ENCODE measurements at regions not wholly inside any gene's neighbourhood (a gene's known extent, or its start where the extent isn't known, plus 50 kb on each side); places are given as distances from the start of the nearest gene placed in this dataset.

DNA sequence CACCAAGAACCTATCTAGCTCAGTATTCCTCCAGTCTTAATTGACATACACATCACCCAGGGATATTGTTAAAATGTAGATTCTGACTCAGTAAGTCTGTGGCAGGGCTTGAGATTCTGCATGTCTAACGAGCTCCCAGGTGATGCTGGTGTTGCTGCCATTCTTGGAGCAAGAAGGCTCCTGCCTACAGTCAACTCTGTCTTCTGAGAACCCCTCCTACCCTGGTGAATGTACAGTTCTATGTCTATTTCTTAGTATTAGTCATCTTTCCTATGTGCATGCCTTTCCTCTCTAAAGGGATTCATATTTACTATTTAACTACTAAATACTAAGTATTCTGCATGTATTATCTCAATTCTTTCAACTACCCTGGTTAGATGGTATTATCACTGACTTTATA is 268.7 kb downstream of the EDEM1 start:
- no peaks in the 10 kb centered on the region for H3K36me3 ChIP-seq (replicated peaks)
- H3K27ac ChIP-seq: no peak overlapping the region
- in situ Hi-C loops (cut with HindIII; ENCODE audit: low pct_ligation_motif_present, low sequenced_read_pairs): no loop called here
- H3K4me3 ChIP-seq (ENCODE audit: low read depth, low read length): no peak overlapping the region
- DNase-seq: no peak
- TF ChIP-seq, protein P1, sequence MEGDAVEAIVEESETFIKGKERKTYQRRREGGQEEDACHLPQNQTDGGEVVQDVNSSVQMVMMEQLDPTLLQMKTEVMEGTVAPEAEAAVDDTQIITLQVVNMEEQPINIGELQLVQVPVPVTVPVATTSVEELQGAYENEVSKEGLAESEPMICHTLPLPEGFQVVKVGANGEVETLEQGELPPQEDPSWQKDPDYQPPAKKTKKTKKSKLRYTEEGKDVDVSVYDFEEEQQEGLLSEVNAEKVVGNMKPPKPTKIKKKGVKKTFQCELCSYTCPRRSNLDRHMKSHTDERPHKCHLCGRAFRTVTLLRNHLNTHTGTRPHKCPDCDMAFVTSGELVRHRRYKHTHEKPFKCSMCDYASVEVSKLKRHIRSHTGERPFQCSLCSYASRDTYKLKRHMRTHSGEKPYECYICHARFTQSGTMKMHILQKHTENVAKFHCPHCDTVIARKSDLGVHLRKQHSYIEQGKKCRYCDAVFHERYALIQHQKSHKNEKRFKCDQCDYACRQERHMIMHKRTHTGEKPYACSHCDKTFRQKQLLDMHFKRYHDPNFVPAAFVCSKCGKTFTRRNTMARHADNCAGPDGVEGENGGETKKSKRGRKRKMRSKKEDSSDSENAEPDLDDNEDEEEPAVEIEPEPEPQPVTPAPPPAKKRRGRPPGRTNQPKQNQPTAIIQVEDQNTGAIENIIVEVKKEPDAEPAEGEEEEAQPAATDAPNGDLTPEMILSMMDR (IDR thresholded peaks at IDR 0.05; ENCODE audit: low read depth, low read length, missing control alignments): no peak
- H3K27me3 ChIP-seq (replicated peaks): no peaks in the 10 kb centered on the region

DNA sequence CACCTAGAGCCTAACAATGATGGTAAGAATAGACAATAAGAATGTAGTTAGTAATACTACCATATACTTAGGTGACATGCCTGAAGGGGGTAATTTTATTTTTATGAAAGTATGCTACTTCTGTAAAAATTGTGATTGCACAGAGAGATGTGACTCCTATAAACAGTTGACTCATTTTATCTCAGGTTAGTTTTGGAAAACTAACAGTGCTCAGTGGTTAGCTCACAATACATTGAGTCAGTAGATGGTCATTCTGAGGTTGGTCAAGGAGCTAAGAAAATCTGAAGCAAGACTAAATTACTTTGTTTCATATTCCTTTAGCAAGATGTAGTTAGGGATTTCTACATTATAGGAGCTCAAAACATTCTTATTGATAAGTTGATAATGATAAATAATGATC is 271.0 kb downstream of the EDEM1 start:
- TF ChIP-seq, protein P1 (IDR thresholded peaks at IDR 0.05; ENCODE audit: low read depth, low read length, missing control alignments): no peak

GRCh38 chr3:5462086-5462485 is 274.6 kb downstream of the EDEM1 start:
- TF ChIP-seq, protein P1 (IDR thresholded peaks at IDR 0.05; ENCODE audit: low read depth, low read length, missing control alignments): no peak
- DNase-seq: no peak
- Histone ChIP-seq H3K4me3 (ENCODE audit: low read depth, low read length) (no peak overlapping the region), H3K27me3 (replicated peaks) (no peaks in the 10 kb centered on the region), H3K36me3 (replicated peaks) (no peaks in the 10 kb centered on the region), H3K27ac (no peak overlapping the region)
- in situ Hi-C loops (cut with HindIII; ENCODE audit: low pct_ligation_motif_present, low sequenced_read_pairs): no loop called here

More for the DNA sequence above, 271.0 kb downstream of the EDEM1 start:
- no peak overlapping the region for H3K4me3 ChIP-seq (ENCODE audit: low read depth, low read length)
- no peak for DNase-seq
- no peaks in the 10 kb centered on the region for H3K27me3 ChIP-seq (replicated peaks)
- no peaks in the 10 kb centered on the region for H3K36me3 ChIP-seq (replicated peaks)
- in situ Hi-C loops (cut with HindIII; ENCODE audit: low pct_ligation_motif_present, low sequenced_read_pairs): no loop called here
- H3K27ac ChIP-seq: no peak overlapping the region

GRCh38 chr3:5463991-5464390 is 276.5 kb downstream of the EDEM1 start:
- H3K27me3 ChIP-seq (replicated peaks): no peaks in the 10 kb centered on the region
- no peak overlapping the region for H3K4me3 ChIP-seq (ENCODE audit: low read depth, low read length)
- TF ChIP-seq, protein P1 (IDR thresholded peaks at IDR 0.05; ENCODE audit: low read depth, low read length, missing control alignments): no peak
- in situ Hi-C loops (cut with HindIII; ENCODE audit: low pct_ligation_motif_present, low sequenced_read_pairs): no loop called here
- H3K27ac ChIP-seq: no peak overlapping the region
- DNase-seq: no peak
- H3K36me3 ChIP-seq (replicated peaks): no peaks in the 10 kb centered on the region

- in situ Hi-C loops (cut with HindIII; ENCODE audit: low pct_ligation_motif_present, low sequenced_read_pairs): no loop called here
- no peak for DNase-seq
- Histone ChIP-seq H3K36me3 (replicated peaks) (no peaks in the 10 kb centered on the region), H3K27me3 (replicated peaks) (no peaks in the 10 kb centered on the region), H3K27ac (no peak overlapping the region), H3K4me3 (ENCODE audit: low read depth, low read length) (no peak overlapping the region)
- TF ChIP-seq, protein P1 (IDR thresholded peaks at IDR 0.05; ENCODE audit: low read depth, low read length, missing control alignments): no peak
These were observed 277.1 kb downstream of the EDEM1 start for GRCh38 chr3:5464649-5465048.

DNA sequence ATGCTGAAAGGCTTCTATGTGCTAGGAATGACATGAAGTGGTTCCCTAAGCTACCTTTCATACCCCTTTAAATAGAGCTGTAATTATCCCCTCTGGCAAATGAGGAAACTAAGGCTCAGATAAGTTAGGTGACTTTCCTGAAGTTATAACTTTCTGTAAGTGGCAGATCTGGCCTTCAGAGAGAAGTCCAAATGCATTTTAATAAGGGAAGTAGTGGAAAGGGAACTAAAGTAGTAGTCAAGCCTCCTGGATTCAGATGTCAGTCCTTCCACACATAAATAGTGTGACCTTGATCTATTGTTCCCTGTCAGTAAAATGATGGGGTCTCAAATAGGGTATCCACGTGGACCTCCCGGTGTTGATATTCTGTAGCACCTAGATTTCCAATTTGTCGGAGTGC is 277.7 kb downstream of the EDEM1 start:
- TF ChIP-seq, protein P1 (IDR thresholded peaks at IDR 0.05; ENCODE audit: low read depth, low read length, missing control alignments): no peak
- in situ Hi-C loops (cut with HindIII; ENCODE audit: low pct_ligation_motif_present, low sequenced_read_pairs): no loop called here
- Histone ChIP-seq H3K36me3 (replicated peaks) (no peaks in the 10 kb centered on the region), H3K27ac (no peak overlapping the region), H3K27me3 (replicated peaks) (no peaks in the 10 kb centered on the region), H3K4me3 (ENCODE audit: low read depth, low read length) (no peak overlapping the region)
- no peak for DNase-seq
